Mesendoderm (in vitro differentiated cells): ENCODE measurements at regions not wholly inside any gene's neighbourhood (a gene's known extent, or its start where the extent isn't known, plus 50 kb on each side); places are given as distances from the start of the nearest gene placed in this dataset.

Experiments used
- DNase-seq: peaks from one replicate; pipeline ENCODE4 v3.0.0; 2013
- H2AK5ac ChIP-seq: 2 replicates; pipeline ENCODE4 v1.6.1; 2013; ENCODE audit warnings: low read length, inconsistent platforms
- H2BK120ac ChIP-seq: 2 replicates; pipeline ENCODE4 v1.6.1; 2013; ENCODE audit warnings: low read depth, mild to moderate bottlenecking, low read length, moderate library complexity, mixed read lengths
- H2BK15ac ChIP-seq: replicated peaks from 2 replicates; pipeline ENCODE4 v1.6.1; 2013; ENCODE audit warnings: low read depth, mild to moderate bottlenecking, moderate library complexity
- H2BK5ac ChIP-seq: 2 replicates; pipeline ENCODE4 v1.6.1; 2013; ENCODE audit warnings: low read length, inconsistent platforms
- H3K18ac ChIP-seq: 2 replicates; pipeline ENCODE4 v1.6.1; 2013; ENCODE audit warnings: mild to moderate bottlenecking, low read length, mixed read lengths
- H3K23ac ChIP-seq: one replicate; pipeline ENCODE4 v1.6.1; 2013; ENCODE audit warnings: low read length
- H3K27ac ChIP-seq: 2 replicates; pipeline ENCODE4 v1.5.1; 2013; ENCODE audit warnings: low read depth, mild to moderate bottlenecking, inconsistent platforms, low read length, moderate library complexity
- H3K27me3 ChIP-seq: 2 replicates; pipeline ENCODE4 v1.6.1; 2013; ENCODE audit warnings: low read length, control low read depth, mild to moderate bottlenecking, inconsistent platforms; ENCODE audit not compliant: insufficient read depth, poor library complexity
- H3K36me3 ChIP-seq: 2 replicates; pipeline ENCODE4 v1.6.1; 2013; ENCODE audit warnings: low read length, inconsistent platforms; ENCODE audit not compliant: control insufficient read depth, insufficient read depth
- H3K4ac ChIP-seq: one replicate; pipeline ENCODE4 v1.6.1; 2013; ENCODE audit warnings: low read depth, mild to moderate bottlenecking, low read length, moderate library complexity
- H3K4me1 ChIP-seq: 2 replicates; pipeline ENCODE4 v1.6.1; 2013; ENCODE audit warnings: low read depth, low read length, inconsistent platforms; ENCODE audit not compliant: control insufficient read depth
- H3K4me2 ChIP-seq: 2 replicates; pipeline ENCODE4 v1.6.1; 2013; ENCODE audit warnings: low read length
- H3K4me3 ChIP-seq: 2 replicates; pipeline ENCODE4 v1.5.1; 2013; ENCODE audit warnings: mild to moderate bottlenecking, low read length
- H3K56ac ChIP-seq: one replicate; pipeline ENCODE4 v1.6.1; 2013; ENCODE audit warnings: low read length
- H3K79me1 ChIP-seq: 2 replicates; pipeline ENCODE4 v1.6.1; 2013; ENCODE audit warnings: low read length, inconsistent platforms
- H3K79me2 ChIP-seq: 2 replicates; pipeline ENCODE4 v1.6.1; 2013; ENCODE audit warnings: mild to moderate bottlenecking, low read length; ENCODE audit not compliant: control insufficient read depth, insufficient read depth
- H3K9ac ChIP-seq: 2 replicates; pipeline ENCODE4 v1.6.1; 2013; ENCODE audit warnings: low read length, inconsistent platforms
- H4K5ac ChIP-seq: one replicate; pipeline ENCODE4 v1.6.1; 2013; ENCODE audit warnings: low read length
- H4K8ac ChIP-seq: one replicate; pipeline ENCODE4 v1.6.1; 2013; ENCODE audit warnings: low read depth, mild to moderate bottlenecking, control low read depth, low read length, moderate library complexity
- WGBS: extraction: QIAGEN DNeasy Blood & Tissue Kit; methylation state at CpG from one replicate; pipeline ENCODE4 v1.1.7; 2013; ENCODE audit warnings: low lambda C conversion rate, missing lambda C conversion rate; ENCODE audit not compliant: insufficient coverage; ENCODE audit errors: extremely low coverage; 5-methylcytosine and 5-hydroxymethylcytosine counted together

DNA sequence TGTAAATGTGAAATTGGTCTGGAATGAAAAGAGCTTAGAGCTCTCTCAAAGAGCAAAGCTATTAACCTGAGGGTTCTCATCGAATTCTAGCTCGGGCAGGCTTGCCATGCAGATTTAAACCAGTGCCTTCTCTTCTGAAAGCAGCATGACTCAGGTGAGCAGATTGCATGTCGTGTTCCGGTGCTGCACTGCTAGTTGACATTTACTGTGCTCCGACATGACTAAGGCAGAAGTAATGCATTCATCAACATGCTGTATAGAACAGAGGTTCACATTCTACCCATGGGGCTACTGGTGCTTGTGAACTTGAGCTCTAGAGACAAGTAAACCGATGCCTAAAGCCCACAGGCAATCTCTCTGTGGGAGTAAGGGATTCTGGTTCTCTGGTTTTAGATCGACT is 947.7 kb downstream of the EFNB2 start:
- no peak overlapping the region for H2BK120ac ChIP-seq
- H4K8ac ChIP-seq: no peak overlapping the region
- no peak overlapping the region for H3K4me2 ChIP-seq
- DNase-seq: peak; percentile 55
- H3K4me1 ChIP-seq: no peaks in the 10 kb centered on the region
- H3K79me1 ChIP-seq: no peaks in the 10 kb centered on the region
- H4K5ac ChIP-seq: no peak overlapping the region
- H3K27me3 ChIP-seq: no peaks in the 10 kb centered on the region
- no peak overlapping the region for H3K4me3 ChIP-seq
- no CpG with 5 or more reads among the region's 7 CpGs for WGBS
- no peaks in the 10 kb centered on the region for H3K79me2 ChIP-seq
- no peak overlapping the region for H3K18ac ChIP-seq
- H3K4ac ChIP-seq: no peak overlapping the region
- H3K27ac ChIP-seq: no peak overlapping the region
- H2AK5ac ChIP-seq: no peak overlapping the region
- H3K56ac ChIP-seq: no peak overlapping the region
- H3K9ac ChIP-seq: no peak overlapping the region
- H3K23ac ChIP-seq: no peak overlapping the region
- no peak overlapping the region for H2BK15ac ChIP-seq
- no peaks in the 10 kb centered on the region for H3K36me3 ChIP-seq
- H2BK5ac ChIP-seq: no peak overlapping the region

DNA sequence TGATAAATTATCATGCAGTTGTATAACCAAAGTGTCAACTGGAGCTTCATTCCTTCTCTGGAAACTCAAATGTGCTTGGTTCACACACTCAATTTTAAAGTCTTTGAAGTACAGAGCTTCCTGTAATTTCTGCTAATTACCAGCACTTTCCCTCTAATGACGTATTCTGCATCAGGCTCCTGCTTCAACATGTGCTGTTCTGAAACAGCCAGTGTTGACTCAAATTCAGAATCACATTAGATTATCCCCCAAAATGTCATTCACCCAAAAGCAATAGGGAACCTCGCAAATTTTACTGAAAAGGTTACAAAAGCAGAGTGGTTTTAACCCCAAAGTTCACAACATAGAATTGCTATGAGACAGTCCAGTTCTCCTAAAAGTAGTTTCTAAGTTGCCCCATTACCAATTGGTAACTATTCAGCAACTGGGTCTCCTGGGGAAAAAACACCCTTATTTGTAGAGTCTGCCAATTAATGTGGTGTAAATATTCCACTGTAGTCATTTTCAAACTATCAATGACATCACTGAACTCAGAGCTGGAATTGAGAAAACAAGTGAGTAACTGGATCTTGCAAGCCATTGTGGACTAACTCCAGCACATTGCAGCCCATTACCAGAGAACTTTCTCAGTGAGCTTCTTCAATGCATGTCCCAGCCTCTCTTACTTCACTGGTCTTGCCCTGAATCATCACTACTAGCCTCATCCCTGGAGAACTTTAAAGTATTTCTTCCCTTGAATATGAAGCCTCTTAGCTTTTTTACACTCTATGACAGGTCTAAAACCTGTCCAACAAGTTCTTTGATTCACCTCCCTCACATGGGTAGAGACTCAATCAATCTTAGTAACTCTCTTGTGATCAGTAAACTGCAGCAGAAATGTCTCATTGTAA is 955.4 kb downstream of the EFNB2 start:
- H3K4me2 ChIP-seq: no peak overlapping the region
- H3K18ac ChIP-seq: no peak overlapping the region
- H2BK120ac ChIP-seq: no peak overlapping the region
- H3K27me3 ChIP-seq: no peaks in the 10 kb centered on the region
- WGBS: no CpG with 5 or more reads among the region's 2 CpGs
- no peaks in the 10 kb centered on the region for H3K79me1 ChIP-seq
- no peak overlapping the region for H3K27ac ChIP-seq
- H3K4ac ChIP-seq: no peak overlapping the region
- H2AK5ac ChIP-seq: no peak overlapping the region
- no peaks in the 10 kb centered on the region for H3K36me3 ChIP-seq
- no peak for DNase-seq
- H4K8ac ChIP-seq: no peak overlapping the region
- H2BK15ac ChIP-seq: no peak overlapping the region
- no peaks in the 10 kb centered on the region for H3K79me2 ChIP-seq
- H3K56ac ChIP-seq: no peak overlapping the region
- no peak overlapping the region for H3K23ac ChIP-seq
- no peak overlapping the region for H3K9ac ChIP-seq
- no peaks in the 10 kb centered on the region for H3K4me1 ChIP-seq
- no peak overlapping the region for H3K4me3 ChIP-seq
- H2BK5ac ChIP-seq: no peak overlapping the region
- H4K5ac ChIP-seq: no peak overlapping the region

DNA sequence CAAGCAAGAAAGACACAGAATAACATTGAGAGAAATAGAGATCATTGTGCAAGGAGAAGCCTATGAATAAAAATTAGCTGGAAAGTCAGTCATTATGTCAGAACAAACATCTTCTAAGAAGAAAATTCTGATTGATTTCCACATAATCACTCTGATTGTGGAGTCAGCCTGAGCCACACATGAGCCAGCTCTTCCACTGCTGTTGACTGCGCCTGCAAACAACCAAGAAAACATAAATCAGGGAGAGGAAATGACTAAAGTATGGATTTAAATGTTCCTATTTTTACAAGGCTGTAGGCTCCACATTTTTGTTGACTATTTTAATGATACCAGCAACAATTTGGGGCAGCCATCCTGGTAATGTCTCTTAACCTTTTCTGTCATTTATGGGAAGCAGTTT is 962.3 kb downstream of the EFNB2 start:
- Histone ChIP-seq H3K27me3 (no peaks in the 10 kb centered on the region), H3K4ac (no peak overlapping the region), H3K79me1 (no peaks in the 10 kb centered on the region), H3K23ac (no peak overlapping the region), H3K36me3 (no peaks in the 10 kb centered on the region), H4K5ac (no peak overlapping the region), H3K4me3 (no peak overlapping the region), H2BK15ac (no peak overlapping the region), H3K9ac (no peak overlapping the region), H2BK120ac (no peak overlapping the region), H3K4me2 (no peak overlapping the region), H3K79me2 (no peaks in the 10 kb centered on the region), H2BK5ac (no peak overlapping the region), H3K56ac (no peak overlapping the region), H3K4me1 (no peaks in the 10 kb centered on the region), H4K8ac (no peak overlapping the region), H3K18ac (no peak overlapping the region), H2AK5ac (no peak overlapping the region), H3K27ac (no peak overlapping the region)
- no CpG with 5 or more reads among the region's 1 CpG for WGBS
- no peak for DNase-seq

DNA sequence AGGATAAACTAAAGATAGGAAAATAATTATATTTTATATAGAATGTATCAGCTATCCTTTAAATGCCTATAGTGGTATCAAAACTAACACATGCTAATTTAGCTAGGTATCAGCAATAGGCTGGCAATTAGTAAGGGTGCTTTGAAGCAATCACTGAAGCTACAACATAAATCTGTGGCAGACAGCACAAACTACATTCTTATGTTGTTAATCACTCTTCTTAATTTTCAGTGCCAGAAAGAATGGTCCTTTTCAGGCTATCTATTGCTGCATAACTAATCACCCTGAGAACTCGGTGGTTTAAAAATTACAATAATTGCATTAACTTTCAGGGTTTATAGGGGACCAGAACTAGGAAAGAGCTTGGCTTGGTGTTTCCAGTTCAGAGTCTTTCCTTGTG is 963.1 kb downstream of the EFNB2 start:
- H2AK5ac ChIP-seq: no peak overlapping the region
- no peak overlapping the region for H2BK5ac ChIP-seq
- no peaks in the 10 kb centered on the region for H3K4me1 ChIP-seq
- DNase-seq: peak; percentile 10
- H3K79me1 ChIP-seq: no peaks in the 10 kb centered on the region
- H4K5ac ChIP-seq: no peak overlapping the region
- no peak overlapping the region for H3K18ac ChIP-seq
- no peak overlapping the region for H3K4me3 ChIP-seq
- WGBS: no CpG with 5 or more reads among the region's 1 CpG
- H3K23ac ChIP-seq: no peak overlapping the region
- H3K27ac ChIP-seq: no peak overlapping the region
- no peak overlapping the region for H4K8ac ChIP-seq
- no peak overlapping the region for H2BK120ac ChIP-seq
- no peaks in the 10 kb centered on the region for H3K79me2 ChIP-seq
- no peaks in the 10 kb centered on the region for H3K36me3 ChIP-seq
- no peak overlapping the region for H3K9ac ChIP-seq
- H2BK15ac ChIP-seq: no peak overlapping the region
- H3K56ac ChIP-seq: no peak overlapping the region
- no peak overlapping the region for H3K4me2 ChIP-seq
- no peak overlapping the region for H3K4ac ChIP-seq
- H3K27me3 ChIP-seq: no peaks in the 10 kb centered on the region

DNA sequence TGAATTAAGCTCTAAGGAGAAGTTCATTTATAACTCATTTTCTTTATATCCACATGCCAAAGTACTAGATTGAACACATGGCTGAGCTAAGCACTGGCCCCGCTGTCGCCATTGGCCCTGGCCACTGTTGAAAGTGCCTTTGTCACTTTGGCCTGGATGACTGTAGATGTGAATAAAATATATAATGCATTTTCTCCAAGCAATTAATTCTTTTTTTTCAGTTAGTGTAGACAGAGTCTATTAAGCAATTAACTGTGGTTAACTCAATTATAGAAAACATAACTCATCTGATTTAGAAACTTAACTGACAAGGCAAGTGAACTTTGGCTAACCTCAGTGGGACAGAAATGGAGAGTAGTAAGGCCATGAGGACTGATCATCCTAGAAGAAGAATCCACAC is 965.6 kb downstream of the EFNB2 start:
- WGBS: no CpG with 5 or more reads among the region's 2 CpGs
- no peak for DNase-seq
- no peak overlapping the region for H3K56ac ChIP-seq
- no peaks in the 10 kb centered on the region for H3K4me1 ChIP-seq
- no peaks in the 10 kb centered on the region for H3K27me3 ChIP-seq
- no peak overlapping the region for H3K18ac ChIP-seq
- H4K8ac ChIP-seq: no peak overlapping the region
- H3K27ac ChIP-seq: no peak overlapping the region
- no peak overlapping the region for H2BK5ac ChIP-seq
- H3K79me1 ChIP-seq: no peaks in the 10 kb centered on the region
- H2BK15ac ChIP-seq: no peak overlapping the region
- no peak overlapping the region for H2BK120ac ChIP-seq
- H4K5ac ChIP-seq: no peak overlapping the region
- H3K79me2 ChIP-seq: no peaks in the 10 kb centered on the region
- H3K36me3 ChIP-seq: no peaks in the 10 kb centered on the region
- no peak overlapping the region for H2AK5ac ChIP-seq
- H3K9ac ChIP-seq: no peak overlapping the region
- no peak overlapping the region for H3K4ac ChIP-seq
- no peak overlapping the region for H3K4me2 ChIP-seq
- H3K23ac ChIP-seq: no peak overlapping the region
- no peak overlapping the region for H3K4me3 ChIP-seq
